GM21825 (cell line): ENCODE measurements at regions not wholly inside any gene's neighbourhood (a gene's known extent, or its start where the extent isn't known, plus 50 kb on each side); places are given as distances from the start of the nearest gene placed in this dataset.
"Not testable (repeated sequence)": the region's sequence is repeated elsewhere in the genome, so short reads cannot be mapped to it uniquely, and the experiment has no call there.

ENCODE experiments used
- ATAC-seq: cut with Tn5 transposase; IDR thresholded peaks from one replicate; pipeline ENCODE4 v1.9.1; 2021; ENCODE audit warnings: mild to moderate bottlenecking, moderate library complexity; ENCODE audit not compliant: unreplicated experiment

DNA sequence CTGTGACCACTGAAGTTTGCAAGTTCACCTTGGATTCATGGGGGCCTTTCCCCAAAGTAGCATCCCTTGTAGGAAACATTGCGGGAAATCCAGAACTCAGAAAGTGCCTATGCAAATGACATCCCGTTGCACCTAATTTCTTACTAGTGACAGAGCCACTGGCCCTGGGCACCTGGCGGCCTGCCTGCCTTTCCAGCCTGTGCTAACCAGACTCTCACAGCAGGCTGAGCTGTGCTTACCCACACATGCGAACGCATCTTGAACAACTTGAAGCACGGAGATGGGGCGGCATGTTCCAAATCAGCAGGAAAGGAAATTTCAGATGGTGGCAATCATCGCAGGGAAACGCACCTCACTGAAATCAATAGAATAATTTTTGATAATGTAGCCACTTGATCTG is 405.8 kb downstream of the TMEM182 start:
- ATAC-seq, result no peak

DNA sequence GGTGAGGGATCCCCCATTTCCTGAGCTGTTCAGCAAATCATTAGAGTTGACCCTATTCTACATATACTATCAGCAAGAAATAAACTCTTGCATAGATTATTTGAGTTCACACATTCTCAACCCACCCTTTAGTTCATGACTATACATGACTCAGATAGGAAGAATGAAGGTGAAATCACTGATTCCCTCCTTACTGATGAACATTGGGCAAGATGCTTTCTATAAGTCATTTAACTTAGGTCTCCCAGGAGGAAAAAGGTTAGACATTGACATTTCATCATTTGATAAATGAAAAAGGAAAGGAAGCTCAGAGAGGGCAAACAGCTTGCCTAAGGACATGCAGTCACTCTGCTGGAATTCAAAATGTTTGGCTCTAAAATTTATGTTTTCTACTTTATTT is 408.0 kb downstream of the TMEM182 start:
- ATAC-seq, result no peak

DNA sequence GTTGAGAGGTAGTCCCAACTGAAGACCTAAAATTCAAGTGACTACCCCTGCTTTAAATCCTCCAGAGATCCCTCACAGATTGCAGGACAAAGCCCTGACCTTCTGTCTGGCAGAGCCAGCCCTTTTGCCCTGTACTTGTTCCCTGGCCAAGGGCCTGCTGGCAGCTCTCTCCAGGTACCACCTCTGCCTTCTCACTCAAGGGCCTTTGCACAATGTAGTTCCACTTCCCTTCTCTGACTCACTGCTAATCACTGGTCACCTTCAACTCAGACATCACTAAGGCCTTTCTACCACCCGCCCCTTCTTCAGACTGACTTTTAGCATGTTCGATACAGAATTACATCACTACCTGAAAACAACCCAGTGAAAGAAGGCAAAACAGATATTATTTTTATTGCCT is 411.0 kb downstream of the TMEM182 start:
- ATAC-seq, result no peak

DNA sequence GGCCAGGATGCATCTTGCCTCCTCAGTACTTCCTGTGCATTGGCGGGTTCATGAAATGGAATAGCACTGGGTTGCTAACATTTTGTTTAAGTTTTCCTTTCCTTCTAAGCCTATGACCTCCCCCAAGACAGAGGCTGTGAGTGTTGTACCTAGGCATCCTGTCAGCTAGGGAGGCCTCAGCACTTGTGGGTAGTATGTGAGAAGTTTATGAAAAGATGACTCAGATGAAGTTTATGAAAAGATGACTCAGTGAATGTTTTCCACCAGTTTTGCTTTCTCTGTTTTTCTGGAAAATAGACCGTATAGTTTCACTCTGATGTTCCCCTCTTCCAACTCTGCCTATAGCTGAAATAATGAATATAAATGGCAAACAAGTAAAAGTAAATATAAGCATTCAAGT is 412.9 kb downstream of the TMEM182 start:
- no peak for ATAC-seq

- ATAC-seq, result no peak
These were observed 414.6 kb downstream of the TMEM182 start for GRCh38 chr2:103176294-103176915.

- ATAC-seq, result no peak
These were observed 418.0 kb downstream of the TMEM182 start for GRCh38 chr2:103179798-103180197.

DNA sequence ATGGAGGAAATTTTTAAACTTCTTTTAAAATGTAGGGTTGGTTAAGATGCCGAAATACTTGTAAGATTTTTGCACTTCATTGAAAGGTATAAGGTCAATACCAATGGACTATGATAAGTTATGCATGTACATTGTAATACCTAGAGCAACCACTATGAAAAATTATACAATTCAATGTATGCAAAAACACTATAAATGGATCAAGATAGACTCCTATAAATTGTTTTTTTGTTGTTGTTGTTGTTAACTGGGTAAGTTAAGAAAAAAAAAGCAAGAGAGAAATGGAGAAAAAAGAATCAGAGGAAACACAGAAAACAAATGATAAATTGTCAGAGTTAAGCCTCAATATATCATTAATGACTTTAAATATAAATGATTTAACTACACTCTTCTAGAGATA is 421.2 kb downstream of the TMEM182 start:
- ATAC-seq, result no peak

GRCh38 chr2:103196802-103197201 is 435.0 kb downstream of the TMEM182 start:
- ATAC-seq, result no peak

- not testable (repeated sequence) for ATAC-seq
These were observed 438.9 kb downstream of the TMEM182 start for GRCh38 chr2:103200774-103201173.

GRCh38 chr2:103208916-103209315 is 447.1 kb downstream of the TMEM182 start:
- ATAC-seq, result no peak

- ATAC-seq, result no peak
These were observed 451.3 kb downstream of the TMEM182 start for GRCh38 chr2:103213028-103213542.

DNA sequence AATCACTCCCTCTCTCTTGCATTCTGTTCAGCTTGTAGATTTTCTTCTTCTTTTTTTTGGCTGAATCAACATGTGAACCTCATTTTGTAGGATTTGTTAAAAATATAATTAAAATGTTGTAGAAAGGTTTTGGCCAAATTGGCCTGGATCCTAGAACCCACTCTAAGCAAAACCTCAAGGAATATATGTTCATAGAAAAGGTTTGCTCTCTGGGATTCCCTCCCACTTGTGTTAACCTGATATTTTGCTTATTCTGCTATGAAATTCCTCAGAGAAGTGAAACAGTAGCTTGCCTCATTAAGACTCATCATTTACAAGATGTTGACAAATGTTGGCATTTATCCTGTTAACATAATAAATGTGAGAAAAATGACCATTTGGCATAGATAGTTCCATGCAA is 456.7 kb downstream of the TMEM182 start:
- no peak for ATAC-seq

GRCh38 chr2:103219398-103219797 is 457.6 kb downstream of the TMEM182 start:
- no peak for ATAC-seq

DNA sequence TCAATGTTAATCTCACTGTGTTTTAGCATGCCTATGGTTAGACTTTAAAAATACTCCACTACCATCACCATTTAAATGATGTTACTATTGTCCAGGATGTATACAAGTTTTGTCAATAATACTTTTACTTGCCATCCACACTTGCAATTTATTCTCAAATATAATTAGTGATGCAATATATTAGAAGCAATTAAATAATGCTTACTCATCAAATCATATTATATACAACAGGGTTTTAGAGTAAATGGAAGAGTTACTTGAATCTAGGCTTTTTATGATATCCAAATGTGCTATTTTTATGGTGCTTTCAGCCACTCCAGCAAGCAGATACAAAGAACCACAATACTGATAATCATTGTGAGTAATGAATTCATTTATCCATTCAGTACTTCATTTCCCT is 461.1 kb downstream of the TMEM182 start:
- no peak for ATAC-seq

- ATAC-seq, result no peak
These were observed 469.0 kb downstream of the TMEM182 start for GRCh38 chr2:103230796-103231195.

- no peak for ATAC-seq
These were observed 471.0 kb downstream of the TMEM182 start for GRCh38 chr2:103232865-103233264.

DNA sequence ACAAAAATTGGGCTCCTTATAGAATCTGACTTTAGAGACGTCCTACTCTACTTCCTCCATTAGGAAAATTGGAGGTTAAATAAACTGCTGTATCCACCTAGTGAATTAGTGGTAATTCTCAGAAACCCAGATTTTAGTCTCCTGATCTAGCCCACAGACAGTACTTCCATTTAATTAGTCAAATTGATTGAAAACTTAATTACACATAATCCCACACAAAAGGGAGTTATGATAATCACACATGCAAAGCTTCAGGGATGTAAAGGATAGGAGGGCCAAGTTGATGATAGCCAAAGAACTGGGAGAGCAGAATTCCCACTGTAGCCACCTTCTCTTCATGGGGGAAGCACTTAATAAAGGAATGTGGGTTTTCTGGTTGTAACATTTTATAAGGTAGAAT is 471.9 kb downstream of the TMEM182 start:
- no peak for ATAC-seq

DNA sequence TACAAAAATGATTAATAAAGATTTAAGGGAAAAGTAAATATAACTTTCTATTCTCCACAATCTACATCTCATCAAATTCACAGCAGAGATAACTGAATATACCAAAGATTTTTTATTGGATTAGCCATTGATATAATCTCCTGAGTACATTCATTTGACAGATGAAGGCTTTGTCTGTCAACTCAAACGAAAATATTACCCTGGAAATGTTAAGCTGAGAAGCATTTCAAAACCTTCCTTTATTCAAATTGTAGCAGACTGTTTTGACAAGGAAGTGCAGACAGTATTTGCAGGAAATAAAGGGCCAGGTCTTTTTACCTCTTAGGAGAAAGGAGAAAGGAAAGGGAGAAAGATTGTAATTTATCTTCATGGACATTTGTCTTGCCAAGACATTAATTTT is 473.5 kb downstream of the TMEM182 start:
- ATAC-seq, result no peak

DNA sequence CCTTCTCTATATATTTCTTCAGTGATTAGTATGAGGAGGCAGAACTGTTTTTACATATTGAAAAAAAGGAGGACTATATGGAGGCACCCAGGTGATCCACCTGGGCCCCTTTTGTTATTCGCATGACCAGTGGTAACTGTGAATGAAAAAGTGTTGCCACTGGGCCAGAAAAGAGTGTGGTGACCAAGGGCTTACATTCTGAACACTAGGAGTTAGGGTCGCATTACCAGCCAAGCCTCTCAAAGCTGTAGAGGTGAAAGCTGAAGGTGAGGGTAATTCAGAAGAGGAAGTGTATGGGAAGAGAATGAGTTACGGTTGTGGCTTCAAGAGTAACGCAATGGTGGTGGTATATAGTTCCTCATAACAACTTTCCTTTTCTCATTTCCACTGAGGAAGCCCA is 487.6 kb downstream of the TMEM182 start:
- ATAC-seq, result no peak

DNA sequence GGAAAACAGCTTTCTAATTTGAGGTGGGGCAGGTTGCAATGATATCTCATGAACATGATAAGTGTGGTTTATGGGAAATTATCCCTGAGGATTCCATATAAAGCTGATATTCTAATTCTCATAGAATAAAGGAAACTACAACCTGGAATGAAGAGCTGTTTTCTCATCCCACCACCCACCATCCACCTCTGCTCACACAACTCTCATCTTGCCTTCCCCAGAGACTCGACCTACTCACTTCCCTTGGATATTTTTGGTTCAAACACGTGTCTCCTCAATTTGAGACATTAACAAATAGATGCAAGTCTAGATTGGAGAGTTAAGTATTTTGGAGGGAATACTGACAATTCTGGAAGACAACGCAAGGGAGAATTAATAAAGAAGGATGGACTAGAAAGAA is 490.9 kb downstream of the TMEM182 start:
- no peak for ATAC-seq

DNA sequence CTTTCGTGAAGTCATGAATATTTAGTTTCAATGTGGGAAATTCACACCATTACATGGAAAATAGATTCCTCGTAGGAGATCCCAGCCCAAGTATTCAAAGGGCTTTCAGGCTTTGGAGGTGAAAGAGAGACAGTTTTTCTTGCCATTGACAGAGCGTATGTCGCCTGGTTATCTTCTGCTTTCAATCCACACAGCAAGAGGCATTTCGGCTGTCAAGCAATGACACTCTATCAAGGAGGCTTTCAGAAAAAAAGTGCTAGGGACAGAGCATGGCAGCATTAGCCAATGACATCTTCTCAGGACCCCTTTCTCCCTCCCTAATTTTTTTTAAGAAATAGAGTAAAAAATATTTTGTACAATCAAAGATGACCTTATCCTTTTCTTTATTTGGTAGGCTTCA is 492.8 kb downstream of the TMEM182 start:
- no peak for ATAC-seq

DNA sequence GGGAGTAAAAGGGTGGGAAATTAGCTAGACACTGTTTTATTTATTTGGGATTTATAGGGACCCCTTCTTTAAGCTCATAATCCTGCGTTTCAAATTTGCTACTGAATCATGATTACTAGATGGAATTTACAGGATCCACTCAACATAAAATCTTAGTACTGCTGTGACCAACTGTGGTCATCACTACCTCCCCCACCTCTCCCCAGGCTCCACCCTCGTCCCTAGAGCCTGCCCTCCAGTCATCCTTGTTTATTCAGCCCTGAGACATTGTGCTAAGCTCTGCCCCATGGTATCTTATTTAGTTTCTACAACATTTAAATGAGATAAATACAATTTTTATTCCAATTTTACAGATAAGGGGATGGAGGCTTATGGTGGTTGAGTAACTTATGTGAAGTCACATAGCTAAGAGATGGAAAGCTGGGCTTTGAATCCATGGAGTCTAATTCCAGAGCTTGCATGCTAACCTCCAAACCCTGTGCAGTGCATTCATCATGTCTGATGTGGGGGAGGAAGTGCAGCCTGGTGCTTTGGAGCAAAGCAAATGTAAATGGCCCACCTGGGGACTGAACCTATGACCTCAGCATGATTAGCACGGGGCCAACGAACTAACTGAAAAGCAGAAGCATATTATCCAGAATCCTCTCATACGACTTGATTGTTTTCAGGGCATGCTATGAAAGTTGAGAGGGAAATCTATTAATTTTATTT is 502.4 kb downstream of the TMEM182 start:
- no peak for ATAC-seq

DNA sequence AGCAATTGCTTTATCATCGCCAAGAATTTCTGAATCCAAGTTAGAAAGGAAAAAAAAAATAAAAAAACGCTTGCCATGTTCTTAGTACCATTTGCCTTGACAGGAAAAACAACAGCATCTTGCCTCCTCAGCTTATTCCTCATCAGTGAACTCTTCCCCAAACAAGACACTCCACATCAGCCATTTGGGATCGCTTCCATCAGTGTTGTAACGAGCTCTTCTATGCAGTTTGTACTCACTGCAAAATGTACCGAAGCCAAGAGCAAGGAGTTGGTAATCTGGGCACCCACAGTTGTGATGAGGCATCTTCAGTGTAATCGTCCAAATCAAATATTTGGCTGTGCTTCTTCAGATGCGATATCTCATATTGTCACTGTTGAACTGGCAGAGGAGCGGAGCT is 503.7 kb downstream of the TMEM182 start:
- no peak for ATAC-seq
